ENCODE measurements at regions not wholly inside any gene's neighbourhood (a gene's known extent, or its start where the extent isn't known, plus 50 kb on each side); places are given as distances from the start of the nearest gene placed in this dataset.

- no peak for DNase-seq
These were observed 51.0 kb upstream of the SNRPB2 start for GRCh38 chr20:16678779-16679178.

GRCh38 chr20:16676891-16677290 is 52.9 kb upstream of the SNRPB2 start:
- no peak for DNase-seq

- DNase-seq, result no peak
These were observed 54.7 kb upstream of the SNRPB2 start for GRCh38 chr20:16675001-16675564.

- DNase-seq, result no peak
These were observed 55.6 kb upstream of the SNRPB2 start for GRCh38 chr20:16674243-16674642.

GRCh38 chr20:16672299-16672698 is 57.5 kb upstream of the SNRPB2 start:
- DNase-seq, result peak; percentile 36

GRCh38 chr20:16671753-16672152 is 58.1 kb upstream of the SNRPB2 start:
- peak; percentile 79 for DNase-seq

- DNase-seq, result no peak
These were observed 63.6 kb upstream of the SNRPB2 start for GRCh38 chr20:16666272-16666671.

- peak; percentile 69 for DNase-seq
These were observed 65.8 kb upstream of the SNRPB2 start for GRCh38 chr20:16664020-16664419.

GRCh38 chr20:16662467-16662866 is 67.4 kb upstream of the SNRPB2 start:
- peak; percentile 20 for DNase-seq

GRCh38 chr20:16661756-16662155 is 68.1 kb upstream of the SNRPB2 start:
- DNase-seq, result peak; percentile 93

GRCh38 chr20:16654858-16655535 is 74.8 kb upstream of the SNRPB2 start:
- peak; percentile 25 for DNase-seq

- DNase-seq, result no peak
These were observed 76.6 kb upstream of the SNRPB2 start for GRCh38 chr20:16653266-16653665.

- no peak for DNase-seq
These were observed 74.8 kb upstream of the KIF16B start for GRCh38 chr20:16647875-16648597.

- no peak for DNase-seq
These were observed 68.3 kb upstream of the KIF16B start for GRCh38 chr20:16641511-16642023.

GRCh38 chr20:16639027-16639941 is 66.0 kb upstream of the KIF16B start:
- no peak for DNase-seq

GRCh38 chr20:16637797-16638196 is 64.5 kb upstream of the KIF16B start:
- no peak for DNase-seq

- DNase-seq, result no peak
These were observed 53.6 kb upstream of the KIF16B start for GRCh38 chr20:16626849-16627248.

GRCh38 chr20:16624106-16624505 is 50.9 kb upstream of the KIF16B start:
- DNase-seq, result no peak

Data from NCI-H446 treated with DMSO at 0.1 percent for 48 hours (cell line).